PFSK-1 (cell line): ENCODE measurements at regions not wholly inside any gene's neighbourhood (a gene's known extent, or its start where the extent isn't known, plus 50 kb on each side); places are given as distances from the start of the nearest gene placed in this dataset.

Experiments used
- POLR2AphosphoS5 ChIP-seq: IDR thresholded peaks from 2 replicates; pipeline ENCODE4 v1.6.1; 2012; ENCODE audit warnings: low read depth, mild to moderate bottlenecking, control low read depth, low read length, moderate library complexity
- SIN3A ChIP-seq: IDR thresholded peaks from 2 replicates; pipeline ENCODE4 v1.6.1; 2012; ENCODE audit warnings: mild to moderate bottlenecking, low read length, moderate library complexity, borderline replicate concordance; ENCODE audit not compliant: insufficient read depth
- TAF1 ChIP-seq: IDR thresholded peaks from 2 replicates; pipeline ENCODE4 v1.6.1; 2012; ENCODE audit warnings: low read length, control low read depth, borderline replicate concordance; ENCODE audit not compliant: insufficient read depth
- TF ChIP-seq, protein P1 (sequence below), 2 experiments: IDR thresholded peaks; 2 replicates each; pipeline versions ENCODE4 v1.6.1 to v1.8.0; 2011 to 2012; ENCODE audit warnings: low read depth in 2 of 2, low read length in 2 of 2, control low read depth in 1 of 2, inconsistent platforms in 1 of 2, mild to moderate bottlenecking in 1 of 2, moderate library complexity in 1 of 2; ENCODE audit not compliant: insufficient read depth in 1 of 2

DNA sequence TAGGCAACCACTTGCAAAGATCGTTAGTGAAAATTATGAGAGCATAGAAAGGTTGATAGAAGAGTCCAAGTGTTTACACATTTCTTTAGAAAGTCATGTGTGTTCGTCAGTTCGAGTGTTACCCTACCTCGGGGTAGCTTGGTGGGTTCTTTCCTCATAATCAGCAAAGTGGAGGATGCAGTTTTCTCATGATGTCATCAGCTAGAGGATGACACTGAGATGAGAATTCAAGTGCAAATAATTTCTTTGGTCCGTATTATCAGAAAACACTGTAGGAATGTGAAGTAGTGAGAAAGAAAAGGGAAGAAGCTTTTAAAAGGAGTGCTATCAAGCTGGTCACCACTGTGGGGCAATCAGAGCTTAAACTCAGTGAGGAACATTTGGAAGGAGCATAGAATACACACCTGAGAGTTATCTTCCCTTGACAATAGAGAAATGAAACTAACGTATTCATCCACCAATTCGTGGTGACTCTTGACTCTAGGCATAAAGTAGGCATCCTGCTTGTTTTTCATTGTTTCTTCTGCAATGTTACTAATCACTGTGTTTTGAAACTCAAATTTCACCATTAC is 1340.9 kb upstream of the TMEM132C start:
- TF ChIP-seq POLR2AphosphoS5 (no peak), TAF1 (no peak), SIN3A (no peak)
- TF ChIP-seq, protein P1, sequence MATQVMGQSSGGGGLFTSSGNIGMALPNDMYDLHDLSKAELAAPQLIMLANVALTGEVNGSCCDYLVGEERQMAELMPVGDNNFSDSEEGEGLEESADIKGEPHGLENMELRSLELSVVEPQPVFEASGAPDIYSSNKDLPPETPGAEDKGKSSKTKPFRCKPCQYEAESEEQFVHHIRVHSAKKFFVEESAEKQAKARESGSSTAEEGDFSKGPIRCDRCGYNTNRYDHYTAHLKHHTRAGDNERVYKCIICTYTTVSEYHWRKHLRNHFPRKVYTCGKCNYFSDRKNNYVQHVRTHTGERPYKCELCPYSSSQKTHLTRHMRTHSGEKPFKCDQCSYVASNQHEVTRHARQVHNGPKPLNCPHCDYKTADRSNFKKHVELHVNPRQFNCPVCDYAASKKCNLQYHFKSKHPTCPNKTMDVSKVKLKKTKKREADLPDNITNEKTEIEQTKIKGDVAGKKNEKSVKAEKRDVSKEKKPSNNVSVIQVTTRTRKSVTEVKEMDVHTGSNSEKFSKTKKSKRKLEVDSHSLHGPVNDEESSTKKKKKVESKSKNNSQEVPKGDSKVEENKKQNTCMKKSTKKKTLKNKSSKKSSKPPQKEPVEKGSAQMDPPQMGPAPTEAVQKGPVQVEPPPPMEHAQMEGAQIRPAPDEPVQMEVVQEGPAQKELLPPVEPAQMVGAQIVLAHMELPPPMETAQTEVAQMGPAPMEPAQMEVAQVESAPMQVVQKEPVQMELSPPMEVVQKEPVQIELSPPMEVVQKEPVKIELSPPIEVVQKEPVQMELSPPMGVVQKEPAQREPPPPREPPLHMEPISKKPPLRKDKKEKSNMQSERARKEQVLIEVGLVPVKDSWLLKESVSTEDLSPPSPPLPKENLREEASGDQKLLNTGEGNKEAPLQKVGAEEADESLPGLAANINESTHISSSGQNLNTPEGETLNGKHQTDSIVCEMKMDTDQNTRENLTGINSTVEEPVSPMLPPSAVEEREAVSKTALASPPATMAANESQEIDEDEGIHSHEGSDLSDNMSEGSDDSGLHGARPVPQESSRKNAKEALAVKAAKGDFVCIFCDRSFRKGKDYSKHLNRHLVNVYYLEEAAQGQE (IDR thresholded peaks at IDR 0.05; ENCODE audit: insufficient read depth in 1 of 2, low read depth in 2 of 2, low read length in 2 of 2), result no peak
